Neuronal stem cell (in vitro differentiated cells): ENCODE measurements at regions not wholly inside any gene's neighbourhood (a gene's known extent, or its start where the extent isn't known, plus 50 kb on each side); places are given as distances from the start of the nearest gene placed in this dataset.

ENCODE experiments used
- DNase-seq: peaks from one replicate; pipeline ENCODE4 v3.0.0-alpha.2; 2013; ENCODE audit warnings: low spot score
- H2AFZ ChIP-seq: one replicate; pipeline ENCODE4 v1.6.1; 2013; ENCODE audit warnings: mild to moderate bottlenecking, low read length, inconsistent platforms
- H2AK5ac ChIP-seq: 2 replicates; pipeline ENCODE4 v1.6.1; 2013; ENCODE audit warnings: low read depth, mild to moderate bottlenecking, inconsistent platforms, low read length, moderate library complexity, mixed read lengths
- H2BK120ac ChIP-seq: 2 replicates; pipeline ENCODE4 v1.6.1; 2013; ENCODE audit warnings: low read depth, mild to moderate bottlenecking, inconsistent platforms, low read length, moderate library complexity, mixed read lengths
- H2BK12ac ChIP-seq: one replicate; pipeline ENCODE4 v1.6.1; 2013; ENCODE audit warnings: low read length, inconsistent platforms
- H2BK15ac ChIP-seq: 2 replicates; pipeline ENCODE4 v1.6.1; 2013; ENCODE audit warnings: mild to moderate bottlenecking, low read length, inconsistent platforms, mixed read lengths
- H2BK5ac ChIP-seq: one replicate; pipeline ENCODE4 v1.6.1; 2013; ENCODE audit warnings: inconsistent platforms, mild to moderate bottlenecking, low read length, moderate library complexity
- H3K14ac ChIP-seq: one replicate; pipeline ENCODE4 v1.6.1; 2013; ENCODE audit warnings: low read length, inconsistent platforms
- H3K18ac ChIP-seq: 2 replicates; pipeline ENCODE4 v1.6.1; 2013; ENCODE audit warnings: low read length, inconsistent platforms
- H3K23ac ChIP-seq: 2 replicates; pipeline ENCODE4 v1.6.1; 2013; ENCODE audit warnings: low read depth, mild to moderate bottlenecking, mixed read lengths, low read length, inconsistent platforms; ENCODE audit not compliant: poor library complexity
- H3K27ac ChIP-seq: replicated peaks from 3 replicates; pipeline ENCODE4 v1.5.1; 2013; ENCODE audit warnings: low read length, inconsistent platforms
- H3K27me3 ChIP-seq, 3 experiments: 2 replicates each; pipeline ENCODE4 v1.6.1; 2013; ENCODE audit warnings: low read length in 3 of 3, mild to moderate bottlenecking in 2 of 3, inconsistent platforms in 1 of 3, low read depth in 1 of 3, mixed read lengths in 1 of 3, moderate library complexity in 1 of 3; ENCODE audit not compliant: control insufficient read depth in 3 of 3, insufficient read depth in 3 of 3
- H3K36me3 ChIP-seq, 2 donors: replicated peaks in 1 of 2; 2 replicates each; pipeline ENCODE4 v1.6.1; 2013; ENCODE audit warnings: low read length in 2 of 2; ENCODE audit not compliant: control insufficient read depth in 2 of 2, insufficient read depth in 2 of 2
- H3K4ac ChIP-seq: 2 replicates; pipeline ENCODE4 v1.6.1; 2013; ENCODE audit warnings: inconsistent platforms, mild to moderate bottlenecking, low read length, moderate library complexity
- H3K4me1 ChIP-seq, 2 donors: 1 replicate in 1 of 2; 2 replicates in 1 of 2; pipeline ENCODE4 v1.6.1; 2013; ENCODE audit warnings: low read length in 2 of 2, low read depth in 1 of 2; ENCODE audit not compliant: control insufficient read depth in 2 of 2, insufficient read depth in 1 of 2
- H3K4me2 ChIP-seq: one replicate; pipeline ENCODE4 v1.6.1; 2013; ENCODE audit warnings: mild to moderate bottlenecking, low read length, inconsistent platforms; ENCODE audit not compliant: insufficient read depth, poor library complexity, severe bottlenecking
- H3K4me3 ChIP-seq, 2 donors: 2 replicates each; pipeline ENCODE4 v1.5.1; 2013; ENCODE audit warnings: low read length in 2 of 2, mild to moderate bottlenecking in 2 of 2, inconsistent platforms in 1 of 2, moderate library complexity in 1 of 2
- H3K79me1 ChIP-seq: one replicate; pipeline ENCODE4 v1.6.1; 2013; ENCODE audit warnings: low read depth, mild to moderate bottlenecking, inconsistent platforms, low read length, moderate library complexity
- H3K9ac ChIP-seq: one replicate; pipeline ENCODE4 v1.6.1; 2013; ENCODE audit warnings: mild to moderate bottlenecking, low read depth, low read length, inconsistent platforms; ENCODE audit not compliant: poor library complexity
- H3K9me3 ChIP-seq, 2 donors: replicated peaks in 1 of 2; 2 replicates each; pipeline versions ENCODE3 to v1.6.1; 2013; ENCODE audit warnings: low read length in 2 of 2, mild to moderate bottlenecking in 2 of 2, inconsistent platforms in 1 of 2, low read depth in 1 of 2, mixed read lengths in 1 of 2, moderate library complexity in 1 of 2; ENCODE audit not compliant: control insufficient read depth in 2 of 2, insufficient read depth in 1 of 2
- H4K8ac ChIP-seq: one replicate; pipeline ENCODE4 v1.6.1; 2013; ENCODE audit warnings: low read depth, mild to moderate bottlenecking, inconsistent platforms, low read length, moderate library complexity
- H4K91ac ChIP-seq: one replicate; pipeline ENCODE4 v1.6.1; 2013; ENCODE audit warnings: low read length, low read depth, mild to moderate bottlenecking, inconsistent platforms; ENCODE audit not compliant: poor library complexity
- WGBS, 2 donors: extraction: QIAGEN DNeasy Blood & Tissue Kit; methylation state at CpG; one replicate each; pipeline ENCODE4 v1.1.7; 2013; ENCODE audit warnings: missing lambda C conversion rate in 2 of 2, mixed read lengths in 1 of 2; ENCODE audit not compliant: insufficient read length in 2 of 2, insufficient replicate concordance in 1 of 2; ENCODE audit errors: extremely low coverage in 2 of 2; 5-methylcytosine and 5-hydroxymethylcytosine counted together

DNA sequence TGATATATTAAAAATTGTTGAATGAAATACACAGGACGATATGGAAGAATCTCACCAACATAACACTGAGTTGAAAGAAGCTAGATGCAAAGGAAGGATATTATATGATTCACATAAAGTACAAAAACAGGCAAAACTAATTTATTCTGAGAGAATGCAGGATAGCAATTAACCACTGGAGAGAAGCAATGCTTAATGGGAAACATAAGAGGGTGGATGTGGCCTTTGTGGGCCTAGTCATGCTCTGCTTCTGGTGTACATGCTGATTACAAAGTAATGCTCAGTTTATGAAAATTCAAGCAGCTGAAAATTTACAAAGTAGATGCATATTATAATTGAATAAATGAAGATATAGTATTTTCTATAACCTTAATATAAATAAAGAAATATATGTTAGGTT, 326.4 kb upstream of the ADAMTS5 start:
- DNase-seq = no peak
- H3K27me3 ChIP-seq = no peaks in the 10 kb centered on the region
- no CpG with 5 or more reads among the region's 1 CpG for WGBS, 2 donors

DNA sequence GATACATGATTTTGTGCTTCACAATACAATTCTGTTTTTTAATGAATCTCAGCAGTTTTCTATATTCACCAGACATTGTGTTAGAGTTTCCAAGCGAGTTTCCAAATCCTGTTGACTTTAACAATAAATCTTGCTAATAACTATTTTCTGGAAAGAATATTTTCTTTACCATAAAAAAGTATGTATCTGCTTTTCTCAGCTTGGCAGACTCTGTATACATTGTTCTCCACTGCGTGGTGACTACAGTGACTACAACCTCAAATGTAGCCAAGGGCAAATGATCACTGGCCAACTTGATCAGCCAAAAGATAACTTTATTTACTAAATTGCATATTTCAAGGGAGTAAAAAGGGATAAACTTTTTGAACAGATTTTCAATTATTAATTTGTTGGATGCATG, 325.9 kb upstream of the ADAMTS5 start:
- no peaks in the 10 kb centered on the region for H3K27me3 ChIP-seq
- no peaks in the 10 kb centered on the region for H3K36me3 ChIP-seq
- no peaks in the 10 kb centered on the region for H3K79me1 ChIP-seq
- H3K9me3 ChIP-seq = no peaks in the 10 kb centered on the region
- H2AK5ac ChIP-seq = no peak overlapping the region
- no peak overlapping the region for H4K91ac ChIP-seq
- H3K27ac ChIP-seq = no peak overlapping the region
- no peak overlapping the region for H3K4me3 ChIP-seq
- no peak for DNase-seq
- no CpG with 5 or more reads among the region's 2 CpGs for WGBS, 2 donors
- H4K8ac ChIP-seq = no peak overlapping the region
- no peak overlapping the region for H3K4me2 ChIP-seq
- H2BK15ac ChIP-seq = no peak overlapping the region
- no peak overlapping the region for H2BK5ac ChIP-seq
- H2BK12ac ChIP-seq = no peak overlapping the region
- H2BK120ac ChIP-seq = no peak overlapping the region
- H2AFZ ChIP-seq = no peak overlapping the region
- no peak overlapping the region for H3K4ac ChIP-seq
- no peak overlapping the region for H3K14ac ChIP-seq
- no peak overlapping the region for H3K9ac ChIP-seq
- no peak overlapping the region for H3K18ac ChIP-seq
- no peaks in the 10 kb centered on the region for H3K4me1 ChIP-seq
- no peak overlapping the region for H3K23ac ChIP-seq

More for the DNA sequence above, 326.4 kb upstream of the ADAMTS5 start:
- Histone ChIP-seq H3K18ac (no peak overlapping the region), H3K4me2 (no peak overlapping the region), H3K4ac (no peak overlapping the region), H3K9ac (no peak overlapping the region), H3K27ac (no peak overlapping the region), H3K79me1 (no peaks in the 10 kb centered on the region), H2BK12ac (no peak overlapping the region), H2BK15ac (no peak overlapping the region), H3K14ac (no peak overlapping the region), H3K4me1 (peaks cover 0 to 2% of the 10 kb centered on the region in 2 donors), H4K91ac (no peak overlapping the region), H2BK5ac (no peak overlapping the region), H2AK5ac (no peak overlapping the region), H2BK120ac (no peak overlapping the region), H3K23ac (no peak overlapping the region), H3K9me3 (no peaks in the 10 kb centered on the region), H4K8ac (no peak overlapping the region), H3K4me3 (no peak overlapping the region), H2AFZ (no peak overlapping the region), H3K36me3 (no peaks in the 10 kb centered on the region)

GRCh38 chr21:27292229-27292628, 325.3 kb upstream of the ADAMTS5 start:
- Histone ChIP-seq H3K23ac (no peak overlapping the region), H3K9me3 (no peaks in the 10 kb centered on the region), H4K91ac (no peak overlapping the region), H3K27me3 (no peaks in the 10 kb centered on the region), H2BK12ac (no peak overlapping the region), H2AFZ (no peak overlapping the region), H3K4me1 (no peaks in the 10 kb centered on the region), H2BK15ac (no peak overlapping the region), H4K8ac (no peak overlapping the region), H3K36me3 (no peaks in the 10 kb centered on the region), H3K4ac (no peak overlapping the region), H3K18ac (no peak overlapping the region), H3K4me2 (no peak overlapping the region), H3K9ac (no peak overlapping the region), H3K27ac (no peak overlapping the region), H2AK5ac (no peak overlapping the region), H2BK5ac (no peak overlapping the region), H2BK120ac (no peak overlapping the region), H3K14ac (no peak overlapping the region), H3K4me3 (no peak overlapping the region), H3K79me1 (no peaks in the 10 kb centered on the region)
- no peak for DNase-seq

DNA sequence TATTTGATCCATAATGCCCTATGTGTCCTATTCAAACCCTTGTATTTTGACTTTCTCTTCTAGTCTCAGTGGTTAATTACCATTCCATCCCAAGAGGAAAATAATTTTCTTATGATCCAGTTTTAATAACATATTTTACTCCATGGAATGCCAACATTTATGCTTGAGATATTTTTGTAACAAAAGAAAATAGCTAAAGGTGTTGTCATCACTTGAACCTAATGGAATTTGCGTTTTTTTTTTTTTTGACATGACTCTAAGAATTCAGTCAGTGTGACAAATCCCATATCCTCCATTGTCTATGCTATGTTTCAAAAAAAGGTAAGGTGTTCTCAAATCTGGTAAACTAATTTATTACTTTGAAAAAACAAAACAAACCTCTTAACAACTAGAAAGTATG, 324.1 kb upstream of the ADAMTS5 start:
- WGBS, 2 donors = no CpG with 5 or more reads among the region's 1 CpG

More for the DNA sequence above, 324.1 kb upstream of the ADAMTS5 start:
- Histone ChIP-seq H2BK12ac (no peak overlapping the region), H3K27me3 (no peaks in the 10 kb centered on the region), H4K91ac (no peak overlapping the region), H3K4me2 (no peak overlapping the region), H3K18ac (no peak overlapping the region), H3K4me3 (no peak overlapping the region), H3K79me1 (no peaks in the 10 kb centered on the region), H2AK5ac (no peak overlapping the region), H2AFZ (no peak overlapping the region), H3K4me1 (no peaks in the 10 kb centered on the region), H3K23ac (no peak overlapping the region), H3K14ac (no peak overlapping the region), H3K27ac (no peak overlapping the region), H3K9ac (no peak overlapping the region), H2BK15ac (no peak overlapping the region), H3K9me3 (no peaks in the 10 kb centered on the region), H3K4ac (no peak overlapping the region), H2BK5ac (no peak overlapping the region), H3K36me3 (no peaks in the 10 kb centered on the region), H4K8ac (no peak overlapping the region), H2BK120ac (no peak overlapping the region)
- no peak for DNase-seq
